ENCODE measurements at regions not wholly inside any gene's neighbourhood (a gene's known extent, or its start where the extent isn't known, plus 50 kb on each side); places are given as distances from the start of the nearest gene placed in this dataset.

GRCh38 chr7:81439591-81439990 is 330.3 kb downstream of the HGF start:
- H3K4ac ChIP-seq (replicated peaks; ENCODE audit: insufficient read length, low read depth, low read length), result no peak overlapping the region
- no peak overlapping the region for H2BK12ac ChIP-seq (ENCODE audit: low read depth, low read length)
- no peak overlapping the region for H3K9ac ChIP-seq (replicated peaks in 1 of 4; ENCODE audit: extremely low read depth in 1 of 4, low read depth in 3 of 4, low read length in 3 of 4)
- no peak overlapping the region for H3K23ac ChIP-seq (ENCODE audit: insufficient read length)
- no peak for FAIRE-seq
- H2AK5ac ChIP-seq (ENCODE audit: low read depth, low read length), result no peak overlapping the region
- H3K18ac ChIP-seq (ENCODE audit: extremely low read depth, low read length), result no peak overlapping the region
- no peak overlapping the region for H3K56ac ChIP-seq (replicated peaks; ENCODE audit: insufficient read length, low read depth, low read length)
- TF ChIP-seq CTCF (IDR thresholded peaks at IDR 0.05; ENCODE audit: control extremely low read depth in 1 of 3, insufficient read depth in 1 of 3, low read depth in 1 of 3, low read length in 3 of 3), result no peak
- no peak overlapping the region for H2BK20ac ChIP-seq (ENCODE audit: low read length)
- no peaks in the 10 kb centered on the region for H3K36me3 ChIP-seq (ENCODE audit: control insufficient read depth in 2 of 4, insufficient read depth in 4 of 4, low read length in 3 of 4)
- H3K9me3 ChIP-seq (ENCODE audit: insufficient read depth in 2 of 2, low read depth in 1 of 2, low read length in 1 of 2), result peaks cover 0 to 5% of the 10 kb centered on the region in 2 experiments; a peak in 1 of 4 replicates
- H3K79me2 ChIP-seq (ENCODE audit: control insufficient read depth in 1 of 2, insufficient read depth in 2 of 2, low read length in 2 of 2), result no peaks in the 10 kb centered on the region
- no peaks in the 10 kb centered on the region for H3K4me1 ChIP-seq (replicated peaks in 1 of 4; ENCODE audit: control insufficient read depth in 3 of 4, insufficient read depth in 4 of 4, low read length in 3 of 4)
- CTCF ChIA-PET (ENCODE audit: partially characterized antibody), result interaction anchor here (0.6 to 1.1 kb wide), 4 partner anchors 8 to 1349 kb away, joined by 3 to 4 read pairs (median 4); no protein-coding TSS in a partner anchor
- POLR2A ChIA-PET (ENCODE audit: partially characterized antibody), result no interaction called here
- no peak overlapping the region for H4K8ac ChIP-seq (ENCODE audit: extremely low read depth, insufficient read depth, low read length)
- H4K5ac ChIP-seq (ENCODE audit: insufficient read length, low read depth, low read length), result no peak overlapping the region
- no peak overlapping the region for H3K4me2 ChIP-seq (ENCODE audit: insufficient read depth in 1 of 2, low read depth in 2 of 2, low read length in 2 of 2)
- no peak overlapping the region for H4K91ac ChIP-seq (replicated peaks; ENCODE audit: insufficient read length, low read length)
- H3K4me3 ChIP-seq (ENCODE audit: extremely low read depth in 1 of 4, insufficient read depth in 2 of 4, low read depth in 3 of 4, low read length in 4 of 4), result no peak overlapping the region
- no peak overlapping the region for H2BK5ac ChIP-seq (ENCODE audit: low read depth, low read length)
- H2BK120ac ChIP-seq (replicated peaks; ENCODE audit: low read depth, low read length), result no peak overlapping the region
- DNase-seq (ENCODE audit: low read depth in 1 of 2, low spot score in 2 of 2), result no peak
- H3K14ac ChIP-seq (ENCODE audit: insufficient read length), result no peak overlapping the region
- no peak overlapping the region for H2AFZ ChIP-seq (ENCODE audit: low read length)
- no peaks in the 10 kb centered on the region for H3K79me1 ChIP-seq (ENCODE audit: low read depth, low read length)
- H4K20me1 ChIP-seq (replicated peaks in 1 of 2; ENCODE audit: control insufficient read depth in 1 of 2, insufficient read depth in 2 of 2, low read length in 2 of 2), result no peaks in the 10 kb centered on the region
- WGBS, 2 experiments (ENCODE audit: extremely low coverage in 1 of 2, insufficient coverage in 1 of 2, insufficient read length in 1 of 2, insufficient replicate concordance in 2 of 2, low coverage in 1 of 2, low lambda C conversion rate in 2 of 2, missing lambda C conversion rate in 1 of 2), result 78% methylated on average over 1 of the region's 1 CpG; no CpG with 5 or more reads in 1 of the 2 experiments
- no peaks in the 10 kb centered on the region for H3K23me2 ChIP-seq (ENCODE audit: low read depth, low read length)
- no peak overlapping the region for H3K27ac ChIP-seq (ENCODE audit: low read depth, low read length)
- H3K27me3 ChIP-seq (replicated peaks in 1 of 4; ENCODE audit: control insufficient read depth in 3 of 4, extremely low read depth in 1 of 4, insufficient read depth in 3 of 4, low read length in 3 of 4), result peaks cover 0 to 1% (median 0%) of the 10 kb centered on the region in 4 experiments; a peak in 1 of 7 replicates
- no peak overlapping the region for H2BK15ac ChIP-seq (ENCODE audit: low read length)
